ENCODE measurements at regions not wholly inside any gene's neighbourhood (a gene's known extent, or its start where the extent isn't known, plus 50 kb on each side); places are given as distances from the start of the nearest gene placed in this dataset.
"Not testable (repeated sequence)": the region's sequence is repeated elsewhere in the genome, so short reads cannot be mapped to it uniquely, and the experiment has no call there.

GRCh38 chr17:22381589-22381988, 689.3 kb downstream of the KCNJ18 start:
- CTCF ChIA-PET (ENCODE audit: low intra/inter-chr PET ratio, low total read pairs); H3K4me1 ChIP-seq (ENCODE audit: insufficient read depth, low read length); intact Hi-C loops (cut with micrococcal nuclease; ENCODE audit: unreplicated experiment); H3K4me3 ChIP-seq (replicated peaks in 1 of 3; ENCODE audit: insufficient read depth in 1 of 3, low read depth in 2 of 3, low read length in 3 of 3); H3K27ac ChIP-seq (ENCODE audit: extremely low read length, insufficient read depth, low read length); in situ Hi-C loops (cut with HindIII; ENCODE audit: extremely low pct_ligation_motif_present, low pct_unique_long_range_greater_than_20kb); BruUV-seq (replicated peaks); POLR2A ChIA-PET; DNase-seq (ENCODE audit: low spot score); H2AFZ ChIP-seq (ENCODE audit: low read length); H3K4me2 ChIP-seq (ENCODE audit: low read depth, low read length); H3K36me3 ChIP-seq (replicated peaks in 1 of 2; ENCODE audit: control insufficient read depth in 1 of 2, insufficient read depth in 2 of 2, low read length in 2 of 2); H3K9ac ChIP-seq (ENCODE audit: insufficient read depth, low read depth, low read length); FAIRE-seq; H3K27me3 ChIP-seq (ENCODE audit: control insufficient read depth in 1 of 2, insufficient read depth in 2 of 2, low read length in 2 of 2); ATAC-seq; H3K9me3 ChIP-seq (ENCODE audit: low read length); H3K79me2 ChIP-seq (ENCODE audit: insufficient read depth, low read length); H4K20me1 ChIP-seq (ENCODE audit: insufficient read depth, low read length): not testable (repeated sequence)
- WGBS (ENCODE audit: low lambda C conversion rate) = no CpG with 5 or more reads among the region's 40 CpGs

- H3K4me1 ChIP-seq (ENCODE audit: insufficient read depth, low read length); H3K27me3 ChIP-seq (ENCODE audit: control insufficient read depth in 1 of 2, insufficient read depth in 2 of 2, low read length in 2 of 2); H3K79me2 ChIP-seq (ENCODE audit: insufficient read depth, low read length); H3K9me3 ChIP-seq (ENCODE audit: low read length); in situ Hi-C loops (cut with HindIII; ENCODE audit: extremely low pct_ligation_motif_present, low pct_unique_long_range_greater_than_20kb); H3K4me3 ChIP-seq (replicated peaks in 1 of 3; ENCODE audit: insufficient read depth in 1 of 3, low read depth in 2 of 3, low read length in 3 of 3); H4K20me1 ChIP-seq (ENCODE audit: insufficient read depth, low read length); DNase-seq (ENCODE audit: low spot score); POLR2A ChIA-PET; H3K27ac ChIP-seq (ENCODE audit: extremely low read length, insufficient read depth, low read length); H3K4me2 ChIP-seq (ENCODE audit: low read depth, low read length); BruUV-seq (replicated peaks); H2AFZ ChIP-seq (ENCODE audit: low read length); H3K36me3 ChIP-seq (replicated peaks in 1 of 2; ENCODE audit: control insufficient read depth in 1 of 2, insufficient read depth in 2 of 2, low read length in 2 of 2); FAIRE-seq; ATAC-seq; intact Hi-C loops (cut with micrococcal nuclease; ENCODE audit: unreplicated experiment); CTCF ChIA-PET (ENCODE audit: low intra/inter-chr PET ratio, low total read pairs); H3K9ac ChIP-seq (ENCODE audit: insufficient read depth, low read depth, low read length): not testable (repeated sequence)
- no CpG with 5 or more reads among the region's 60 CpGs for WGBS (ENCODE audit: low lambda C conversion rate)
Observed at GRCh38 chr17:22383772-22384460, 691.6 kb downstream of the KCNJ18 start.

GRCh38 chr17:22384461-22384800, 692.1 kb downstream of the KCNJ18 start:
- H3K79me2 ChIP-seq (ENCODE audit: insufficient read depth, low read length); ATAC-seq; intact Hi-C loops (cut with micrococcal nuclease; ENCODE audit: unreplicated experiment); CTCF ChIA-PET (ENCODE audit: low intra/inter-chr PET ratio, low total read pairs); H3K9ac ChIP-seq (ENCODE audit: insufficient read depth, low read depth, low read length); H3K27ac ChIP-seq (ENCODE audit: extremely low read length, insufficient read depth, low read length); H3K27me3 ChIP-seq (ENCODE audit: control insufficient read depth in 1 of 2, insufficient read depth in 2 of 2, low read length in 2 of 2); H3K4me3 ChIP-seq (replicated peaks in 1 of 3; ENCODE audit: insufficient read depth in 1 of 3, low read depth in 2 of 3, low read length in 3 of 3); H2AFZ ChIP-seq (ENCODE audit: low read length); BruUV-seq (replicated peaks); H4K20me1 ChIP-seq (ENCODE audit: insufficient read depth, low read length); POLR2A ChIA-PET; FAIRE-seq; H3K36me3 ChIP-seq (replicated peaks in 1 of 2; ENCODE audit: control insufficient read depth in 1 of 2, insufficient read depth in 2 of 2, low read length in 2 of 2); H3K9me3 ChIP-seq (ENCODE audit: low read length); H3K4me1 ChIP-seq (ENCODE audit: insufficient read depth, low read length); H3K4me2 ChIP-seq (ENCODE audit: low read depth, low read length); in situ Hi-C loops (cut with HindIII; ENCODE audit: extremely low pct_ligation_motif_present, low pct_unique_long_range_greater_than_20kb); DNase-seq (ENCODE audit: low spot score): not testable (repeated sequence)
- no CpG with 5 or more reads among the region's 19 CpGs for WGBS (ENCODE audit: low lambda C conversion rate)

- H3K4me3 ChIP-seq (replicated peaks in 1 of 3; ENCODE audit: insufficient read depth in 1 of 3, low read depth in 2 of 3, low read length in 3 of 3); POLR2A ChIA-PET; H2AFZ ChIP-seq (ENCODE audit: low read length); in situ Hi-C loops (cut with HindIII; ENCODE audit: extremely low pct_ligation_motif_present, low pct_unique_long_range_greater_than_20kb); BruUV-seq (replicated peaks); DNase-seq (ENCODE audit: low spot score); H3K27me3 ChIP-seq (ENCODE audit: control insufficient read depth in 1 of 2, insufficient read depth in 2 of 2, low read length in 2 of 2); FAIRE-seq; H4K20me1 ChIP-seq (ENCODE audit: insufficient read depth, low read length); H3K9me3 ChIP-seq (ENCODE audit: low read length); intact Hi-C loops (cut with micrococcal nuclease; ENCODE audit: unreplicated experiment); H3K4me1 ChIP-seq (ENCODE audit: insufficient read depth, low read length); H3K4me2 ChIP-seq (ENCODE audit: low read depth, low read length); ATAC-seq; H3K36me3 ChIP-seq (replicated peaks in 1 of 2; ENCODE audit: control insufficient read depth in 1 of 2, insufficient read depth in 2 of 2, low read length in 2 of 2); H3K79me2 ChIP-seq (ENCODE audit: insufficient read depth, low read length); CTCF ChIA-PET (ENCODE audit: low intra/inter-chr PET ratio, low total read pairs); H3K9ac ChIP-seq (ENCODE audit: insufficient read depth, low read depth, low read length); H3K27ac ChIP-seq (ENCODE audit: extremely low read length, insufficient read depth, low read length): not testable (repeated sequence)
- WGBS (ENCODE audit: low lambda C conversion rate) = no CpG with 5 or more reads among the region's 19 CpGs
Observed at GRCh38 chr17:22398446-22398845, 706.1 kb downstream of the KCNJ18 start.
